OCI-LY1 (cell line): ENCODE measurements at regions not wholly inside any gene's neighbourhood (a gene's known extent, or its start where the extent isn't known, plus 50 kb on each side); places are given as distances from the start of the nearest gene placed in this dataset.
A peak's percentile ranks its signal among the peaks of the same experiment; 100 is the strongest.

Source experiments
- H2AFZ ChIP-seq: fragments of 200-600 bp; sonication (generic), shearing (Covaris generic); 2 replicates; pipeline ENCODE4 v1.6.0; 2014; ENCODE audit warnings: antibody characterized with exemption, mild to moderate bottlenecking, low read length
- H3F3A ChIP-seq: fragments of 200-600 bp; sonication (generic), shearing (Covaris generic); 2 replicates; pipeline ENCODE4 v1.6.0; 2014; ENCODE audit warnings: mild to moderate bottlenecking, antibody characterized with exemption, low read length, moderate library complexity; ENCODE audit not compliant: insufficient read depth
- H3K27ac ChIP-seq: fragments of 200-600 bp; sonication (generic); 2 replicates; pipeline ENCODE4 v1.5.1; 2014; ENCODE audit warnings: low read length, mixed run types, mild to moderate bottlenecking, low read depth; ENCODE audit not compliant: poor library complexity, severe bottlenecking
- H3K27me3 ChIP-seq: fragments of 200-600 bp; sonication (generic); 2 replicates; pipeline ENCODE4 v1.6.0; 2014; ENCODE audit warnings: antibody characterized with exemption, mild to moderate bottlenecking, low read length, moderate library complexity; ENCODE audit not compliant: insufficient read depth
- H3K36me3 ChIP-seq: fragments of 200-600 bp; sonication (generic); 2 replicates; pipeline ENCODE4 v1.6.1; 2014; ENCODE audit warnings: mild to moderate bottlenecking, antibody characterized with exemption, low read length, moderate library complexity, mixed read lengths; ENCODE audit not compliant: insufficient read depth
- H3K4me1 ChIP-seq: fragments of 200-600 bp; sonication (generic); 2 replicates; pipeline ENCODE4 v1.5.1; 2014; ENCODE audit warnings: mild to moderate bottlenecking, low read length, moderate library complexity; ENCODE audit not compliant: insufficient read depth, severe bottlenecking
- H3K4me2 ChIP-seq: fragments of 200-600 bp; sonication (generic), shearing (Covaris generic); 2 replicates; pipeline ENCODE4 v1.6.1; 2014; ENCODE audit warnings: low read length
- H3K4me3 ChIP-seq: fragments of 200-600 bp; sonication (generic); 2 replicates; pipeline ENCODE4 v1.5.1; 2014; ENCODE audit warnings: low read length, low read depth, mild to moderate bottlenecking, mixed read lengths; ENCODE audit not compliant: poor library complexity, severe bottlenecking
- H3K79me2 ChIP-seq: fragments of 200-600 bp; shearing (Covaris generic); 2 replicates; pipeline ENCODE4 v1.6.1; 2016; ENCODE audit warnings: mixed run types, low read length, mixed read lengths; ENCODE audit not compliant: insufficient read depth
- H3K9ac ChIP-seq: fragments of 200-600 bp; sonication (generic), shearing (Covaris generic); 2 replicates; pipeline ENCODE4 v1.6.1; 2014; ENCODE audit warnings: mild to moderate bottlenecking, low read length, mixed read lengths
- H3K9me2 ChIP-seq: fragments of 200-600 bp; sonication (generic), shearing (Covaris generic); 2 replicates; pipeline ENCODE4 v1.6.1; 2014; ENCODE audit warnings: low read depth, mild to moderate bottlenecking, low read length, mixed read lengths
- H3K9me3 ChIP-seq: fragments of 200-600 bp; shearing (Covaris generic); 2 replicates; pipeline ENCODE4 v1.6.1; 2014; ENCODE audit warnings: low read length, mixed read lengths
- H4K20me1 ChIP-seq: fragments of 200-600 bp; sonication (generic), shearing (Covaris generic); 2 replicates; pipeline ENCODE4 v1.6.0; 2016; ENCODE audit warnings: mild to moderate bottlenecking, low read length; ENCODE audit not compliant: insufficient read depth
- CTCF ChIP-seq: fragments of 200-600 bp; sonication (generic), shearing (Covaris generic); IDR thresholded peaks from 2 replicates; pipeline ENCODE4 v1.5.1; 2017; ENCODE audit warnings: mild to moderate bottlenecking, antibody characterized with exemption, low read length, moderate library complexity, mixed read lengths
- EZH2 ChIP-seq: fragments of 200-600 bp; sonication (generic), shearing (Covaris generic); IDR thresholded peaks from 2 replicates; pipeline ENCODE4 v1.8.0; 2017; ENCODE audit warnings: borderline replicate concordance, mixed run types, mild to moderate bottlenecking, antibody characterized with exemption, low read length, moderate library complexity, mixed read lengths

- no peaks in the 10 kb centered on the region for H3K79me2 ChIP-seq
- no peaks in the 10 kb centered on the region for H3F3A ChIP-seq
- no peaks in the 10 kb centered on the region for H3K4me1 ChIP-seq
- H2AFZ ChIP-seq: no peak overlapping the region
- H4K20me1 ChIP-seq: no peaks in the 10 kb centered on the region
- H3K27ac ChIP-seq: no peak overlapping the region
- no peaks in the 10 kb centered on the region for H3K9me2 ChIP-seq
- H3K4me3 ChIP-seq: no peak overlapping the region
- no peaks in the 10 kb centered on the region for H3K9me3 ChIP-seq
- TF ChIP-seq CTCF (no peak), EZH2 (no peak)
- no peak overlapping the region for H3K4me2 ChIP-seq
- no peak overlapping the region for H3K9ac ChIP-seq
- no peaks in the 10 kb centered on the region for H3K36me3 ChIP-seq
- no peaks in the 10 kb centered on the region; the same call in 1 of the 2 replicates for H3K27me3 ChIP-seq
Measured at GRCh38 chr6:168195712-168196111, 116.7 kb upstream of the FRMD1 start.

- H3K27me3 ChIP-seq: no peaks in the 10 kb centered on the region; the same call in 1 of the 2 replicates
- no peaks in the 10 kb centered on the region for H3K9me2 ChIP-seq
- H4K20me1 ChIP-seq: no peaks in the 10 kb centered on the region
- H3K9me3 ChIP-seq: no peaks in the 10 kb centered on the region
- H3K4me1 ChIP-seq: no peaks in the 10 kb centered on the region
- H3K79me2 ChIP-seq: no peaks in the 10 kb centered on the region
- no peaks in the 10 kb centered on the region for H3K36me3 ChIP-seq
- H3K27ac ChIP-seq: no peak overlapping the region
- H2AFZ ChIP-seq: no peak overlapping the region
- H3K4me3 ChIP-seq: no peak overlapping the region
- no peak for TF ChIP-seq CTCF
- H3K4me2 ChIP-seq: no peak overlapping the region
- H3F3A ChIP-seq: no peaks in the 10 kb centered on the region
- H3K9ac ChIP-seq: no peak overlapping the region
Measured at GRCh38 chr6:168194732-168195567, 115.9 kb upstream of the FRMD1 start.

GRCh38 chr6:168193816-168194721 lies 115.1 kb upstream of the FRMD1 start:
- no peaks in the 10 kb centered on the region for H3K79me2 ChIP-seq
- H3K4me3 ChIP-seq: no peak overlapping the region
- TF ChIP-seq EZH2: no peak
- 0 out of 2 replicates have a peak, but pooled peaks have one; percentile 15 for TF ChIP-seq CTCF
- no peaks in the 10 kb centered on the region for H4K20me1 ChIP-seq
- H3K9me2 ChIP-seq: no peaks in the 10 kb centered on the region
- no peak overlapping the region for H3K9ac ChIP-seq
- H2AFZ ChIP-seq: no peak overlapping the region
- H3K36me3 ChIP-seq: no peaks in the 10 kb centered on the region
- no peaks in the 10 kb centered on the region; the same call in 1 of the 2 replicates for H3K27me3 ChIP-seq
- no peak overlapping the region for H3K27ac ChIP-seq
- H3K4me2 ChIP-seq: no peak overlapping the region
- H3K9me3 ChIP-seq: no peaks in the 10 kb centered on the region
- no peaks in the 10 kb centered on the region for H3K4me1 ChIP-seq
- H3F3A ChIP-seq: no peaks in the 10 kb centered on the region
